NCI-H146 treated with DMSO at 0.1 percent for 48 hours (cell line): ENCODE measurements at regions not wholly inside any gene's neighbourhood (a gene's known extent, or its start where the extent isn't known, plus 50 kb on each side); places are given as distances from the start of the nearest gene placed in this dataset.
"Not testable (repeated sequence)": the region's sequence is repeated elsewhere in the genome, so short reads cannot be mapped to it uniquely, and the experiment has no call there.

Source experiments
- DNase-seq: peaks from one replicate; lab custom pipeline; 2025; ENCODE audit not compliant: unreplicated experiment; lab: John Stamatoyannopoulos, UW

DNA sequence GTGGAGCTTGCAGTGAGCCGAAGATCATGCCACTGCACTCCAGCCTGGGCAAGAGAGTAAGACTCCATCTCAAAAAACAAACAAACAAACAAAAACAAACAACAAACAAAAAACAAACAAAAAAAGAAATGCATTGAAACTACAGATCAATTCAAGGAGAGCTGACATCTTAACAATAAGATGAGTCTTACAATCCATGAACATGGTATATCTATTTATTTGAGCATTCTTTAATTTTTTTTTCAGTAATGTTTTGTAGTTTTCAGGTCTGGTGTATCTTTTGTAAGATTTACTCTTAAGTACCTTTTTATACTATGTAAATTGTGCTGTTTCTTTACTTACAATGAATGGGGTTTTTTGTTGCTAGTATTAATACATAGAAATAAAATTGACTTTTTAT lies 140.1 kb upstream of the DAPK1 start:
- DNase-seq: no peak

DNA sequence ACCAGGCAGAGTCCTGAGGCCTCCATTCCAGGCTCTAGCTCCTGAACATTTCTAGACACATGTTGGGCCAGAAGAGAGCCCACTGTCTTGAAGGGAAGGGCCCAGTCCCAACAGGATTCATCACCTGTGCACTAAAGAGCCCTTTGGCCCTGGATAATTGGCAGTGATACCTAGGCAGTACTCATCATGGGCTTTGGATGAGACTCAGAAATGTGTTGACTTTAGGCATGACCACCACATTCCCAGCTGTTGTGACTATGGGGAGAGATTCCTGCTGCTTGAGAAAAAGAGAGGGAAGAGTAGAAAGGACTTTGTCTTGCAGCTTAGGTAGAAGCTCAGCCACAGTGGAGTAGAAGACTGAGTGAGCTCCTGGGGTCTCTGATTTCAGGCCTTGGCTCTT lies 138.4 kb upstream of the DAPK1 start:
- DNase-seq: no peak

DNA sequence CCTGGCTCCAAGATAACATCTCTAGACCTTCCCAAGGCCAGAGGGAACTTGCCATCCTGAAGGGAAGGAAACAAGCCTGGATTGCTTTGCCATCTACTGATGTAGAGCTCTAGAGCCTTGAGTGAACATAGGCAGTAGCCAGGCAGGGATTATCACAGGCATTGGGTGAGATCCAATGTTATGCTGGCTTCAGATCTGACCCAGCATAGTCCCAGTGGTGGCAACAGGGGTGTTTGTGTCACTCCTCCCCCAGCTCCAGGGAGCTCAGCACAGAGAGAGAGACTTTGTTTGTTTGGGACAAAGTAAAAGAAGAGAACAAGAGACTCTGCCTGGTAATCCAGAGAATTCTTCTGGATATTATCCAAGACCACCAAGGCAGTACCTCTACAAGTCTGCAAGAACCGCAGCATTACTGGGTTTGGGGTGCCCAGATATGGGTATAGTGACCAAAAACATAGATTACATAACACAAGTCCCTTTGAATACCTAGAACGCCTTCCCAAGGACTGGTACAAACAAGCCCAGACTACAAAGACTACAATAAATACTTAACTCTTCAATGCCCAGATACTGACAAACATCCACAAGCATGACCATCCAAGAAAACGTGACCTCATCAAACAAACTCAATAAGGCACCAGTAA lies 137.6 kb upstream of the DAPK1 start:
- no peak for DNase-seq

DNA sequence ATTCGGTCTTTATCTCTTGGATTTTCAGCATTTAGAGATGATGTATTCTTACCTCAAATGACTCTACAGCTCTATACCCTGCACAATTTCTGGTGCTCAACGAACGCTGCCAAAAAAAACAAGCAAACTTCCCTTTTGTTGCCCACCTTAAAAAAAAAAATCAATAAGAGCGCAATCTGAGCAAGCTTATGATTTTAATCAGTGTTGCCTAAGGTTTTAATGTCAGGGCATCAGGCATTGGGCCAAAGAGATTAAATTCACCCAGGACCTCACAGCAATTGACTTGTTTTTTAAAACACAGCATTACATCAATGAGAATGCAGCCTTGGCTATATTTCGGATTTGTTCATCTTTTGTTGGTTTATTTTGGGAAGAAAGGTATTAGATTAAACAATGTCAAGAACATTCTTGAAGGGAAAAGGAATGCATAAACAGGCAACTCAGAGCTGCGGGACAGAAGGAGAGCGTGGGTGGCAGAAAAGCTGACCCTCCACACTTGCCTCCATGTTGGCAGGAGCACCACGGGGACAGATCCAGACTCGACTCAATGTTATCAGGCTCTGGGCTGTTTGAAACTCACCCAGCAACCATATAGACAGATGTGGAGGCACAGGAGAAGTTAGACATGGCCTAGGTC lies 127.5 kb upstream of the DAPK1 start:
- no peak for DNase-seq

DNA sequence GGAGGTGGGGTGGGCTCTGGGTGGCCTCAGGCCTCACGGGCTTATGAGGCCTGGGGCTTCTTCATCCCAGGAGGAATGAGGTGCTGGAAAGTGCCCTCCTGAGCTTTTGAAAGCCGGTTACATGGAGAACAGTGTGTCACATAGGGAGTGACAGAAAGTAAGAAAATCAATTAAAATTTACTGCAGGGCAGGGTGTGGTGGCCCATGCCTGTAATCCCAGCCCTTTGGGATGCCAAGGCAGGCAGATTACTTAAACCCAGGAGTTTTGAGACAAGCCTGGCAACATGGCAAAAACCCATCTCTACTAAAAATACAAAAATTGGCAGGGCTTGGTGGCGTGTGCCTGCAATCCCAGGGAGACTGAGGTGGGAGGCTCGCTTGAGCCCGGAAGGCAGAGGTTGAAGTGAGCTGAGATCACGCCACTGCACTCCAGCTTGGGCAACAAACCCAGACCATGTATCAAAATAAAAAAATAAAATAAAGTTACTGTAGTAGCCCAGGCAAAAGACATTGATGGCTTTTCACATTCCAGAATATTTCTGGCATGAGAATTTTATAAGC lies 125.8 kb upstream of the DAPK1 start:
- DNase-seq: no peak

DNA sequence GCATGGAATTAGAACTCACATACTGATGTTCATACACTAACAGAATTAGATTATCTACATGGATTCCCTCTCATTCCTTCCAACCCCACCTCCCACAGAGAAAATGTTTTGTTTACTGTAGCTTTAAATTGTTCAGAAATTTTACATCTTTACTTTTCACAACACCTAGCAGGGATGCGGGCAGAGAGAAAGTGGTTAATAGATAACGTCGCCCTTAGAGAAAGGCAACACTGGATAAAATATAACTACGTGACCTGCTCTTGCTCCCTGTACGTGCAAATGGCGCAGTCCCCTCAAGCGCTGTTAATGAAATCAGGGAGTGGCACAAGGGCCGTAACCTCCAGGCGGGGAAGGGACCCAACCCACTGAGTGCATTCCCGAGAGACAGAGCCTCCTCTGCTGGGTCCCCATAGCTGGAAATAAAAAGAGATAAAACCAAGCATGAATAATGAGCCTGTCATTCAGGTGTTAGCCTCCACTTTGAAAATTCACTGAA lies 125.3 kb upstream of the DAPK1 start:
- DNase-seq: no peak

DNA sequence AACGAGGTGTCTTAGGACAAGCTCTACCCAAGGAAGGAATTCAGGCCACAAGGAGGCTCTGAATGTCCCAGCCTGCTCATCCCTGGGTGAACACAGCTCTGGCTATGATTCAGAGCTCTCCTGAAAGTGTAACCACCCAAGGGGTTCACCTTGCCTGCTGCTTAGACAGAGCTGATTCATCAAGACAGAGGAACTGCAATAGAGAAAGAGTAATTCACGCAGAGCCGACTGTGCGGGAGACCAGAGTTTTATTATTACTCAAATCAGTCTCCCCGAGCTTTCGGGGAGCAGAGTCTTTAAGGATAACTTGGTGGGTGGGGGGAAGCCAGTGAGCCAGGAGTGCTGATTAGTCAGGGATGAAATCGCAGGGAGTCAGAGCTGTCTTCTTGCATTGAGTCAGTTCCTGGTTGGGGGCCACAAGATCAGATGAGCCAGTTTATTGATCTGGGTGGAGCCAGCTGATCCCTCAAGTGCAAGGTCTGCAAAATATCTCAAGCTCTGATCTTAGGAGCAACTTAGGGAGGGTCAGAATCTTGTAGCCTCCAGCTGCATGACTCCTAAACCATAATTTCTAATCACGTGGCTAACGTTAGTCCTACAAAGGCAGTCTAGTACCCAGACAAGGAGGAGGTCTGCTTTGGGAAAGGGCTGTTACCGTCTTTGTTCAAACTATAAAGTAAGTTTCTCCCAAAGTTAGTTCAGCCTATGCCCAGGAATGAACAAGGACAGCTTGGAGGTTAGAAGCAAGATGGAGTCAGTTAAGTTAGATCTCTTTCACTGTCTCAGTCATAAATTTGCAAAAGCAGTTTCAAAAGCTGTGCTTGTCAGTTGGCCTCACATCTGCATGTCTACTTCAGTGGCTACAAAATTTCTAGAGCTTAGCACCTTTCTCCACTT lies 123.4 kb upstream of the DAPK1 start:
- not testable (repeated sequence) for DNase-seq

DNA sequence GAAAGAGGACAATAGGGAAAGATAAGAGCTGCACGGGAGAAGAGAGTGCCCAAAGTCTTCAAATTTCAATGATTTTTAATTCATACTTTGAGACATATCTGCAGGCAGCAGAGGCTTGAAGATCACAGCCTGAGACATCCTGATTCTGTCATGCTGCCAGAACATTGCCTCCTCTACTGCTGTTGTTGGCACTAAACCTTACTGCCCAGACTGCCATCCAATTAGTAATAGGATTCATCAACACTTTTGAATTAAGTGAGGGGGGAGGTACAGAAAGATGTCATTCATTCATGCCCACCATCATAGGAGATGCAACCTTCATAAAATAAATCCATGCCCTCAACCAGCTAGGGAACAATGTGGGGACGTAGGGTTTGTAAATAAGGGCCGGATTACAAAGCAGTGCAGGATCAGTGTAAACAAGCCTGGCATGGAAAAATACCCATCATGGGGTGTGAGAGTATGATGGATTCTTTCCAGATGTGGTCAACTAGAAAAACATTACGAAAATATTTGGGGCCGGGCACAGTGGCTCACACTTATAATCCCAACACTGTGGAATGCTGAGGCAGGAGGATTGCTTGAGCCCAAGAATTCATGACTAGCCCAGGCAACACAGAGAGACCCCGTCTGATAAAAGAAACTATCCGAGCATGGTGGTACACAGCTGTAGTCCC lies 122.1 kb upstream of the DAPK1 start:
- DNase-seq: no peak

DNA sequence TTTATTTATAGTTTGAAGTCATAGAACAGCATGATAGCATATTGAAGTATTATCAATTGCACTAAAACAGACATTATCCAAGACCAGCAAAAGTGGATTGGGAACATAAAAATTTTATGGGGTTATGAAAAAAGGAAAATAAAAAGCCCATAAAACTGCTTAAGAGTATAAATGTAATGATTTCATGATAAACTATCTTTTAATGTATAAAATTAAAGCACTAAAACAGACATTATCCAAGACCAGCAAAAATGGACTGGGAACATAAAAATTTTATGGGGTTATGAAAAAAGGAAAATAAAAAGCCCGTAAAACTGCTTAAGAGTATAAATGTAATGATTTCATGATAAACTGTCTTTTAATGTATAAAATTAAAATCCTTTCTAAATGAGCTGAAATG lies 119.0 kb upstream of the DAPK1 start:
- DNase-seq: no peak

DNA sequence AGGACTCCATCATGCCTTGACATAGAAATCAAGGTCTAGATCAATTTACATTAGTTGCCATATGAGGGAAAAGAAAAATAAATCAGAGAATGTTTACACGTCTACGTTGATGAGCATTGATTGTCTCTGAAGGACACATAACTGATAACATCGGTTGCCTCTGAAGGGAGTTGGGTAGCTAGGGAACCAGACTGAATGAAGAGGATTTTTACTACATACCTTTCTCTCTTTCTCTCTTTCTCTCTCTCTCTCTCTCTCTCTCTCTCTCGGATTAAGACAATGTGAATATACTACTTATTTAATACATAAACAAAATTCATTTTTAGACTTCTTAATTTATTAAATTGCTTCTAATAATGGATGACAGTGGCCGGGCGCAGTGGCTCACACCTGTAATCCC lies 118.4 kb upstream of the DAPK1 start:
- DNase-seq: no peak

DNA sequence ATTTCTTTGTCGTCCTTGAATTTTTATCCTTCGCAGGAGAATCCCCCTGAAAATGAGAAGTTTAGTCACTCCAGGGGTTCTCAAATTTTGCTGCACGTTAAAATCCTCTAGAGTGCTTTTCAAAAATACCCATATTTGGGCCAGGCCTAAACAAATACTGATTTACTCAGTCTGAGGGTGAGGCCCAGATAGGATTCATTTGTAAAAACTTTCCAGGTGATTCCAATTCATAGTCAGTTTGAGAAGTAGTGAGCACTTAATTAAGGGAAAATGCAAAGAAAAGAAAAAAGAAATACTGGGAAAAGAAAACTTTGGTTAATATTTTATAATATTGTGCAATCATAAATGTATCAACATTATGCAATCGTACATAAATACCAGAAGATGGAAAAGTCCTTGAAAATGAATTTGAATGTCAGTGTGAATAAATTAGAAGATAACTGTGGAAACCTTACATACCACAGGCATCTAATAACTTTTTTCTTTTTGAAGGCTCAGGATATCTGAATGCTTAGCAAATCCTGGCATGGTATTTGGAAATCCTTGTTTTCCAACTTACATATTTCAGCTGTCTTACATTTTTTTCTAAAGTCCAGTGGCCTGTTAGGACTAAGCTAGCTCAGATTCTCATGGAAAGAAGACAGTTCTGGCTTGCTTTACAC lies 116.5 kb upstream of the DAPK1 start:
- DNase-seq: no peak

DNA sequence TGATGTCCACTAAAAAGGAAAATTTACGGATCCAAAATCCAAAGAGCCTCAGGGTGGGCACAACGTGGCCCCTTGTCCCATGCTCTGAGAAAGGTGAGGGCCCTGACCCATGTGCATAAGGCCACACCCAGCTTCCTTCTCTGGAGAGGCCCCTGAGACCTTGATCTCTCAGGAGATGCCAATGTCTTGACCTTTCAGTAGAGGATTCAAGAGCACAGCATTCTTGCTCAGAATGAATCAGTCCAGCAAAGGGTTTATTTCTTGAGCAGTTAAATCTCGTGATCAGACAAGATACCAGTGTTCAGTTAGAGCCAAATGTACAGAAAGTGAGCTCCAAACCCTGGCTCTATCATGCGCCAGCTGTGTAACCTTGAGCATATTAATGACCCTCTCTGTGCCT lies 115.9 kb upstream of the DAPK1 start:
- no peak for DNase-seq

DNA sequence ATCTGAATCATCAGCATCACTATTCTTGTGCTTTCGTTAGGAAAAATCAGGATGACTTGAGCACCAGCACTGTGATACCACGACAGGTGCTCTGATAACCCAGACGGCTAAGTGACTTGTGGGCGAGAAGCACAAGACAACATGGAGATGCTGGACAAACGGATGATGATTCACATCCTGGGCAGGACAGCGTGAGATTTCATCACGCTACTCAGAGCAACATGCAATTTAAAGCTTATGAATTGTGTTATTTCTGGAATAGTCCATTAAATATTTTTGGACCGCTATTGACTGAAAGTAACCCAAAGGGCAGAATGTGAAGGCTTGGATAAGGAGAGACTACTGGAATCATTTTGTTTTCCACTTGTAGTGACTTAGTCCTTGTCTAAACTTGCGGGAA lies 114.8 kb upstream of the DAPK1 start:
- DNase-seq: no peak

DNA sequence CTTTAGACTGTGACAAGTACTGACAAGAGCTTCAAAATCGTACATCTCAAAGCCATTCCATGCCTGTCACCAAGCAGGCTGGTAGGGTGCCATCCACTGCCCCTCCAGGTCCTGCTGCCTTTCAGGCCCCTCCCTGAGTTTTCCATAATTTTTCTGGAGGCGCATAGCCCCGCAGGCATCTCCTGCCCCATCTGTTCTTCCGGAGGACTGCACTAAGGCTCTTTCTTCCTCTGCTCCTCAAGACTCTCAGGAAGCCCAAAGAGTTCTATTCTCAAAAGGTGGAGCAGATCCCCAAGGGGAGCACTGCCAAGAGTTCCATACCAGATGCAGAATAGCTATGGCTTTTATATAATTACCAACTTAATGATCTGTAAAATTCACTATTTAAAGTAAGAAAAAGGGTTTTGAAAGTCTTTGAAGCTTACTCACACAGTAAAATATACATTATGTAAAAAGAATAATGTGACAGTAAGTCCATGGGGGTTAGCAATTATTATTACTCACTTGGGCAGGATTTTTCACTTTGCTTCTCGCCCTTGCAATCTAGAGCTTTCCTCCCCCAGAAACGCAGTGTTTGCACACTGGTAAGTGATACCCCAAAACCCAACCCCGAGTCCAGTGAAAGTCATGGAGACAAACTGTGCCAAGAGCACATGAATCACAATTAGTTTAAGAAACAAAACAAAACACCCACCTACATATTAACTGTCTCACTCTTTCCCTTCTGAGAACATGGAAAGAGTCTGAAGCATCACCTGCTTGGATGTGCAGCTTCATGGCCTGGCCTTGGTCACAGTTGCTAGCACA lies 114.1 kb upstream of the DAPK1 start:
- DNase-seq: no peak

DNA sequence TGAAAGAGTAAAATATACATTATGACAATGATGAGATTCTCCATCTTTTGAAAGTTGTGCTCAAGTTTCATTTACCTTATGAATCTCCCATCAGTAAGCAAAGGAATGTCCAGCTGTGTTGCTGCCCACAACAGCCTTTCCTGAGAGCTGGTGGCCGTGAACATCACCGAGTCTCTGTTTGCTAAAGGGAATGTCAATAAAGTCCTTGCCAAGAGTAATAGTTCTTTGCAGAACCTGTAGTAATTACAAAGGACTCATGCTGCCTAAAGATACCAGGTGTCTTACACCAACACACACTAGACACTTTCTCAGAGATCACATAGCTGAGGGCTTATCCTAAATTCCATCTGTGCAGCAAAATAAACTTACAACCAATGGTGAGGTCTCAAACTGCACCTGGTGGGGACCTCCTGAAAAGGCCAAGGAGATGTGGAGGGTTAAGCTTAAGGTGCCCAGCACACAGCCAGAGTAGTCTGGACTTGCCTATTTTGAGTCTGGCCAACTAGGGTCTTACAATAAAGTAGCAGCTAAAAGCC lies 111.1 kb upstream of the DAPK1 start:
- no peak for DNase-seq

DNA sequence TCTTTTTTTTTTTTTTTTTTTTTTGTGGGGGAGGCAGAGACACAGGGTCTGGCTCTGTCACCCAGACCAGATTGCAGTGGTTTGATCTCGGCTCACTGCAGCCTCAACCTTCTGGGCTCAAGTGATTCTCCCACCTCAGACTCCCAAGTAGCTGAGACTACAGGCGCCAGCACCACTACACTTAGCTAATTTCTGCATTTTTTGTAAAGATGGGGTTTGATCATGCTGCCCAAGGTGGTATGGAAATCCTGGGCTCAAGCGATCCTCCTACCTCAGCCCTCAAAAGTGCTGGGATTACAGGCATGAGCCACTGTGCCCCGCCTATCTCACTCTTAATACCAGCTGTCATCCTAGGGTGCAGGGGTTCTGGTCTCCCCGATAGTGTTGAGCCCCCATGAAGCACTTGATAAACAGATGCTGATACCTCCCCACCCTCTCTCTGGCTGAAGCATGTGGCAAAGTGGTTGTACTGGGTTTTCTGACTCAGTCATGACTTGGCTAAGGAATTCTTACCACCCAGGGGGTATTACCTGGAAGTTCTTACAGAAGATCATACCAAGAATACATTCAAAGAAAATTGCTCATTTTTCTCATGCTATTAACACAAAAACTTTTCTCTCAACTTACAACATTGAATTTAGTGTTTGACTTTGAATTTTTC lies 110.2 kb upstream of the DAPK1 start:
- DNase-seq: no peak

DNA sequence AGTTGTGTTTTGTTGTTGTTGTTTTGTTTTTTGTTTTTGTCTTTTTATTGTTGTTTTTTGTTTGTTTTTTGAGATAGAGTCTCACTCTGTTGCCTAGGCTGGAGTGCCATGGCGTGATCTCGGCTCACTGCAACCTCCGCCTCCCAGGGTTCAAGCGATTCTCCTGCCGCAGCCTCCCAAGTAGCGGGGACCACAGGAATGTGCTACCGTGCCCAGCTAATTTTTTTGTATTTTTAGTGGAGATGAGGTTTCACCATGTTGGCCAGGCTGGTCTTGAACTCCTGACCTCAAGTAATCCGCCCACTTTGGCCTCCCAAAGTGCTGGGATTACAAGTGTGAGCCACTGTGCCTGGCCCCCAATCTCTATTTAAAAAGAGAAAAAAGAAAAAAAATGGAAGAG lies 109.0 kb upstream of the DAPK1 start:
- not testable (repeated sequence) for DNase-seq

DNA sequence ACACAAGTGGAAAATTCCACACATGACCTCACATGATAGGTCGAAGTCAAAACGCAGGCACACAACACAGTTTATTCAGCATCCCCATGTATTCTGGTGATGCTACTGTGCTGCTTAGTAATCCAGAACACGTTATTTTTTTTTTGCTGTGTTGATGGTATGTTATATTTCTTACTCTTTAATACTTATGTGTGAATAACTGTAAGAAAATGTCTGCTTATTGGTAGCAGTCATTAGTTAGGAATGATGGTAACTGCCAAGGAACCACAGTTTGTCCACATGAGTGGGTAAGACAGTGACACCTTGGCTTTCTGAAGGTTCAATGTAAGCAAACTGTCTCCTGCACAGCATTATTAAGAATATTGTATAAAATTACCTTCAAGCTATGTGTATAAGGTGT lies 107.7 kb upstream of the DAPK1 start:
- no peak for DNase-seq

DNA sequence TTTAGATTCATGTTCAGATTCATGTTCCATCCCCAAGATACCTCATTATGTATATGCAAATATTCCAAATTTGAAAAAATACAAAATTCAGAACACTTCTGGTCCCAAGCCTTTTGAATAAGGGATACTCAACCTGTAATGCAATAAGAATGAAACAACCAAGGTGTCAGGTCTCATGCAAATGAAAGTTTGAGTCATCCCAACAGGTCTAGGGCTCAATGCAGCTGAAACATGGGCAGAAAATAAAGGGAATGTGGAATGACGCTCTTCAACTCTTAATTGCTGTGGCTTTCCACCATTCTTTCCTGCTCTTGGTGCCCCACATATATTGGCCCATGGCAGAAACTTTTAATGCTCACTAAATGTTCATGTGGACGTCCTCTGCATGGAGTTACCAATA lies 107.3 kb upstream of the DAPK1 start:
- DNase-seq: no peak
